Type B pancreatic cell (in vitro differentiated cells): ENCODE measurements at regions not wholly inside any gene's neighbourhood (a gene's known extent, or its start where the extent isn't known, plus 50 kb on each side); places are given as distances from the start of the nearest gene placed in this dataset.

Experiments used
- DNase-seq: peaks from one replicate; pipeline ENCODE4 v3.0.0; 2021; ENCODE audit warnings: mixed read lengths; ENCODE audit not compliant: unreplicated experiment; ENCODE audit errors: extremely low spot score
- H3K27ac Mint-ChIP-seq: 2 replicates; pipeline ENCODE4 v1.8.0; 2021; ENCODE audit warnings: mild to moderate bottlenecking, mixed read lengths
- H3K27me3 Mint-ChIP-seq: 2 replicates; pipeline ENCODE4 v1.8.0; 2021; ENCODE audit warnings: mixed read lengths
- H3K36me3 Mint-ChIP-seq: 2 replicates; pipeline ENCODE4 v1.8.0; 2021; ENCODE audit warnings: mixed read lengths
- H3K4me1 Mint-ChIP-seq: one replicate; pipeline ENCODE4 v1.8.0; 2021; ENCODE audit warnings: mixed read lengths; ENCODE audit not compliant: unreplicated experiment
- H3K4me3 Mint-ChIP-seq: 2 replicates; pipeline ENCODE4 v1.8.0; 2021; ENCODE audit warnings: mild to moderate bottlenecking, mixed read lengths
- H3K9me3 Mint-ChIP-seq: 2 replicates; pipeline ENCODE4 v1.8.0; 2021; ENCODE audit warnings: mixed read lengths
- TF ChIP-seq, protein P1 (sequence below): fragments of 200-600 bp; sonication (generic); conservative IDR thresholded peaks from 2 replicates; pipeline ENCODE4 v1.5.0; 2021; ENCODE audit warnings: antibody characterized with exemption, mild to moderate bottlenecking

DNA sequence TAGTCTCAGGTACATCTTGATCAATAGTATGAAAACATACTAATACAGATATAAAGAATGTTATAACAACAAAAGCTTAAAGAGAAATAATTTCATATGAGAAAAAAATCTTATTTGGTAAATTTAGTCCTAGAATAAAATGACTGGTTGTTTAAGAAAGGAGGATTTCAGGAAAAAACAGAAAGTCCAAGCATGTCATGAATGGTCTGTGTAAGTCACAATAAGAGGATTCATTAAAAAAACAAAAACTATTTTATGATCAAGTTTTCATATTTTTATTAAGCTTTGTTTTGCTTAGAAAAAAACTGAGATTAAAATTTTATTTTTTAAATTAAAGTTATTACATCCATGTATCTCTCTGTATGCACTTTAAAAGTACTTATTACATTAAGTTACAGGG, 353.9 kb upstream of the SPHKAP start:
- Mint-ChIP-seq H3K4me3 (no peak overlapping the region), H3K27me3 (no peaks in the 10 kb centered on the region), H3K9me3 (peaks cover 5% of the 10 kb centered on the region), H3K36me3 (no peaks in the 10 kb centered on the region), H3K27ac (no peak overlapping the region), H3K4me1 (no peaks in the 10 kb centered on the region)
- DNase-seq, result no peak
- TF ChIP-seq, protein P1, sequence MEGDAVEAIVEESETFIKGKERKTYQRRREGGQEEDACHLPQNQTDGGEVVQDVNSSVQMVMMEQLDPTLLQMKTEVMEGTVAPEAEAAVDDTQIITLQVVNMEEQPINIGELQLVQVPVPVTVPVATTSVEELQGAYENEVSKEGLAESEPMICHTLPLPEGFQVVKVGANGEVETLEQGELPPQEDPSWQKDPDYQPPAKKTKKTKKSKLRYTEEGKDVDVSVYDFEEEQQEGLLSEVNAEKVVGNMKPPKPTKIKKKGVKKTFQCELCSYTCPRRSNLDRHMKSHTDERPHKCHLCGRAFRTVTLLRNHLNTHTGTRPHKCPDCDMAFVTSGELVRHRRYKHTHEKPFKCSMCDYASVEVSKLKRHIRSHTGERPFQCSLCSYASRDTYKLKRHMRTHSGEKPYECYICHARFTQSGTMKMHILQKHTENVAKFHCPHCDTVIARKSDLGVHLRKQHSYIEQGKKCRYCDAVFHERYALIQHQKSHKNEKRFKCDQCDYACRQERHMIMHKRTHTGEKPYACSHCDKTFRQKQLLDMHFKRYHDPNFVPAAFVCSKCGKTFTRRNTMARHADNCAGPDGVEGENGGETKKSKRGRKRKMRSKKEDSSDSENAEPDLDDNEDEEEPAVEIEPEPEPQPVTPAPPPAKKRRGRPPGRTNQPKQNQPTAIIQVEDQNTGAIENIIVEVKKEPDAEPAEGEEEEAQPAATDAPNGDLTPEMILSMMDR, result no peak

DNA sequence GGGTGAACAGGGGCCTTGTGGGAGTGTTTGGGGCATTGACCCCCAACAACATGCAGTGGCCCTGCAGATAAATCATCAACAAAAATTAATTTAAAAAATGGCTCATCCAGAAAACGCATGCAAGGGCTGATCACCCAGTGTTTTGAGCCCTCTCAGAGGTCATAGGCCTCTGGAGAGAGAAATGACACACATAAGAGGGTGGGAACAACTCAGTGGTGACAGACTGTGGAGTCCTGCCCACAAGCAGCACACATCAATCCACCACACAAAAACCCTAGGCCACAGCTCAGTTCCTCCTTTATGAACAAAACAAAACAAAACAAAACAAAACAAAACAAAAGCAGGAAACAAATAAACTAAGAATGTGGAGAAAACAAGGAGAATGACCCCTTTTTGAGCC, 351.7 kb upstream of the SPHKAP start:
- Mint-ChIP-seq H3K4me3 (no peak overlapping the region), H3K27ac (no peak overlapping the region), H3K9me3 (peaks cover 5% of the 10 kb centered on the region), H3K27me3 (no peaks in the 10 kb centered on the region), H3K4me1 (no peaks in the 10 kb centered on the region), H3K36me3 (no peaks in the 10 kb centered on the region)
- TF ChIP-seq, protein P1, result no peak
- DNase-seq, result no peak

DNA sequence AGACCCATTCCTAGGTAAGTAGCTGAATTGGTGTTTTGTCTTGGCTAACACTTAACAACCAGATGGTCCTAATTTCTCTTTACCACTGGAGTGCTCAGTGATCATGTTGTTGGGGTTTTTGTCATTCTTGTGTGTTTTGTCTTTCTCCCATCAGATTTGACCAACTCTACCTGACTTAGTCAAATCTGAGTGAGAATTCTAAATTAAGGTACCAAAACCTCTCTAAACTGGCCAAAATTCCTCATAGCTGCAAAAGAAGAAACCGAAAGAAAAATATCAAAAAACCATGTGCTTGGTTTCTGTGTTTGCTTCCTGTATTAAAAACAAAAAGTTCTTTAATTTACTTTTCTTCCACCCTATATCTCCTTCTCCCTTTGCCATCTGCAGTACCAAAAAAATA, 350.7 kb upstream of the SPHKAP start:
- no peak overlapping the region for H3K4me3 Mint-ChIP-seq
- no peaks in the 10 kb centered on the region for H3K36me3 Mint-ChIP-seq
- H3K9me3 Mint-ChIP-seq, result peaks cover 5% of the 10 kb centered on the region
- H3K4me1 Mint-ChIP-seq, result no peaks in the 10 kb centered on the region
- H3K27ac Mint-ChIP-seq, result no peak overlapping the region
- DNase-seq, result no peak
- TF ChIP-seq, protein P1, result no peak
- H3K27me3 Mint-ChIP-seq, result no peaks in the 10 kb centered on the region

DNA sequence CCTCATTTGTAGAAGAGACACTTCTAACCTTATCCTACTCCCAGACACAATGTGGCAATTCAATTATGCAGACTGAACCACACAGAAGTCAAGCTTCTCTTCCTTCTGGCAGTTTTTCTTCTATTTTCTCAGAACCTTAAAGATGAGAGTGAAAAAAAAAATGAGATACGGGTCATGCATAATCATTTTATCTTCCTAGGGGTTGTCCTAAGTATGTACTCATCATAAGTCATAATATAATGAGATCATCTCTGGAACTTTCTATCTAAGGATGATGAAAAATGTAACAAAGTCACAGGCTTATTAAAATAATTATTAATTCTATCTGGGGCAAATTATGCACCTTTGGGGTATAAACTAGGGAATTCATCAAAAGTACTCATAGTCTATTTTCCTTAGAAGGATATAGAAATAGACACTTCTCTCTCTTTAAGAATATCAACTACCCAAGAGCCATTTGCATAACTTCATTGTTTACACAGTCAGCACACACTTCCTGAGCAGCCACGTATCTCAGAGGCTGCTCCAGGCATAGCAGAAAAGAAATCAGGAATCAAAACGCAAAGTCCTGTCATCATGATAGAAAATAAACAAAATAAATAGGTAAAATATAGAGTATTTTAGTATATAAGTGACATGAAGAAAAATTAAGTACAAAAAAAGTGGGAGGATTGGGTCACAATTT, 345.9 kb upstream of the SPHKAP start:
- TF ChIP-seq, protein P1, result no peak
- Mint-ChIP-seq H3K27ac (no peak overlapping the region), H3K9me3 (peaks cover 5% of the 10 kb centered on the region), H3K4me3 (no peak overlapping the region), H3K27me3 (no peaks in the 10 kb centered on the region), H3K4me1 (no peaks in the 10 kb centered on the region), H3K36me3 (no peaks in the 10 kb centered on the region)
- no peak for DNase-seq

DNA sequence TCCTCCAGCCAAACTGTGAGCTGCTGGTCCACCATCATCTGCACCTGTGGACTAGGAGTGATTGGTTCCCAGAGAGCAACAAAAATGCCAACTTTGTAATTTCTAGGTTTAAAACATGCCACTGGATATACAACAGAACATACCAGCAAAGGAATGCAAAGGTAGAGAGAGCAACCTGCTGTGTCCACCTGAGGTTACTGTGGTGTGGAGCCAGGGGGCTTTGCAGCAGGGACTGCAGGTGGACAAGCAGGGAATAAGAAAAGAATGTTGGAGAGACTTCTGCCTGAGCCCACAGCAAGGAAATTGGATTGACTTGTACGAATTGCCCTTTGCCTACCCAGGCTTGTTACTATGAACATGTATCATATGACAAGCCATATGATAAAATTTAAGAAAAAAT, 345.2 kb upstream of the SPHKAP start:
- Mint-ChIP-seq H3K36me3 (no peaks in the 10 kb centered on the region), H3K27ac (no peak overlapping the region), H3K27me3 (no peaks in the 10 kb centered on the region), H3K4me1 (no peaks in the 10 kb centered on the region), H3K9me3 (peaks cover 5% of the 10 kb centered on the region), H3K4me3 (no peak overlapping the region)
- no peak for DNase-seq
- TF ChIP-seq, protein P1, result no peak

DNA sequence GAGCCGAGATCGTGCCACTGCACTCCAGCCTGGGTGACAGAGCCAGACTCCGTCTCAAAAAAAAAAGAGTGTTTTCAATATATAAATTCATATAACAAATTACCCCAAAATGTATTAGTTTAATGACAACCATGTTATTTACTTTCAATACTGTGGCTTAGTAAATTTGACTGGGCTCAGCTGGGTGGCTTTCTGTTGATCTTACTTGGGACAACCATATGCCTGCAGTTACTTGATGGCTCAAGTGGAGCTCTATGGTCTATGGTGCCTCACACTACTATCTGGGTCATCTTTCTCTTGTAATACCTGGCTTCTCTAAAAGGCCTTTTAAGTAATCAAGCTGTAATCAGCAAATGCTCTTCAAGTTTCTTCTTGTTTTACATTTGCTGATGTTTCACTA, 341.5 kb upstream of the SPHKAP start:
- Mint-ChIP-seq H3K4me3 (no peak overlapping the region), H3K27ac (no peak overlapping the region), H3K9me3 (no peaks in the 10 kb centered on the region), H3K36me3 (no peaks in the 10 kb centered on the region), H3K27me3 (no peaks in the 10 kb centered on the region), H3K4me1 (no peaks in the 10 kb centered on the region)
- TF ChIP-seq, protein P1, result no peak
- no peak for DNase-seq
